Kidney (tissue), 13 donors: ENCODE measurements at regions not wholly inside any gene's neighbourhood (a gene's known extent, or its start where the extent isn't known, plus 50 kb on each side); places are given as distances from the start of the nearest gene placed in this dataset.
A peak's percentile ranks its signal among the peaks of the same experiment; 100 is the strongest.
"Not testable (repeated sequence)": the region's sequence is repeated elsewhere in the genome, so short reads cannot be mapped to it uniquely, and the experiment has no call there.

Experiments
- DNase-seq, 5 donors: peaks; one replicate each; pipeline ENCODE4 v3.0.0-alpha.2; 2013 to 2020
- FAIRE-seq: peaks from 2 replicates; lab custom pipeline; 2012; peaks lifted over from hg19 to GRCh38; lab: Jason Lieb, UNC
- H3K27ac ChIP-seq, 2 donors: one replicate each; pipeline ENCODE4 v1.7.0; 2013; ENCODE audit warnings: low read depth in 2 of 2, low read length in 2 of 2, inconsistent platforms in 1 of 2
- H3K27me3 ChIP-seq: one replicate; pipeline ENCODE4 v1.7.1; 2013; ENCODE audit warnings: low read length, inconsistent platforms; ENCODE audit not compliant: control insufficient read depth, insufficient read depth
- H3K36me3 ChIP-seq, 3 donors: one replicate each; pipeline versions ENCODE4 v1.7.0 to v1.7.1; 2013; ENCODE audit warnings: low read length in 3 of 3, control low read depth in 1 of 3, inconsistent platforms in 1 of 3; ENCODE audit not compliant: insufficient read depth in 3 of 3, control insufficient read depth in 2 of 3
- H3K4me1 ChIP-seq, 3 donors: one replicate each; pipeline versions ENCODE4 v1.7.0 to v1.7.1; 2013; ENCODE audit warnings: low read length in 3 of 3, inconsistent platforms in 1 of 3, low read depth in 1 of 3; ENCODE audit not compliant: control insufficient read depth in 2 of 3, insufficient read depth in 2 of 3
- H3K4me3 ChIP-seq, 3 donors: one replicate each; pipeline versions ENCODE4 v1.7.0 to v1.8.1; 2013; ENCODE audit warnings: low read length in 3 of 3, control low read depth in 1 of 3, inconsistent platforms in 1 of 3
- H3K9ac ChIP-seq, 3 donors: one replicate each; pipeline versions ENCODE4 v1.7.0 to v1.7.1; 2013; ENCODE audit warnings: low read length in 3 of 3, control low read depth in 1 of 3, inconsistent platforms in 1 of 3
- H3K9me3 ChIP-seq, 3 donors: one replicate each; pipeline versions ENCODE4 v1.7.0 to v1.7.1; 2013; ENCODE audit warnings: low read length in 3 of 3, control low read depth in 1 of 3, inconsistent platforms in 1 of 3; ENCODE audit not compliant: control insufficient read depth in 2 of 3, insufficient read depth in 1 of 3
- CTCF ChIP-seq: IDR thresholded peaks from 3 replicates; pipeline ENCODE4 v1.5.1; 2012; ENCODE audit warnings: mild to moderate bottlenecking, moderate library complexity, borderline replicate concordance; ENCODE audit not compliant: insufficient read depth; ENCODE audit errors: extremely low read depth
- intact Hi-C: fragments of 100-400 bp; cut with DNase I; formaldehyde crosslinking; loops from one replicate; pipeline ENCODE4 v1.11.1; 2022
- donor health status: control.
- donor health status: control.
- donor health status: control.
- donor health status: control.
- donor health status: control.
- donor health status: DM: yes; HTN: yes; CAD: no.
- donor health status: Normal renal cell carcinoma (clear cell type).

- no peak for TF ChIP-seq CTCF
- no peak overlapping the region for H3K9ac ChIP-seq
- H3K27me3 ChIP-seq, result peaks cover 2% of the 10 kb centered on the region
- intact Hi-C loops, result no loop called here
- H3K36me3 ChIP-seq, result no peaks in the 10 kb centered on the region
- no peak for FAIRE-seq
- H3K4me3 ChIP-seq, result no peak overlapping the region
- no peaks in the 10 kb centered on the region for H3K9me3 ChIP-seq
- no peak overlapping the region for H3K27ac ChIP-seq
- DNase-seq, result no peak
- peaks cover 0 to 5% (median 0%) of the 10 kb centered on the region in 3 donors for H3K4me1 ChIP-seq
These were observed 132.1 kb downstream of the KCNJ12 start for GRCh38 chr17:21508211-21508610.

- intact Hi-C loops, H3K9me3 ChIP-seq, FAIRE-seq: not testable (repeated sequence)
These were observed 133.2 kb downstream of the KCNJ12 start for GRCh38 chr17:21509356-21509755.

GRCh38 chr17:21510686-21511362, 134.7 kb downstream of the KCNJ12 start:
- peak overlapping the region; percentile 14 to 61 (median 43) for H3K4me3 ChIP-seq
- intact Hi-C loops, result loop anchor here (5.0 to 10.0 kb wide), 2 partner anchors 56 to 384 kb away; partner anchors contain the start of gene DHRS7B
- peaks cover 2% of the 10 kb centered on the region for H3K27me3 ChIP-seq
- no peak for TF ChIP-seq CTCF
- H3K27ac ChIP-seq, result no peak overlapping the region
- DNase-seq (peak in 3 of 5 donors; percentile 18 to 36 (median 27)), FAIRE-seq (no peak)
- peaks cover 0 to 5% (median 0%) of the 10 kb centered on the region in 3 donors for H3K4me1 ChIP-seq
- H3K9me3 ChIP-seq, result no peaks in the 10 kb centered on the region
- H3K9ac ChIP-seq, result peak overlapping the region in 2 of 3 donors; percentile 11 to 62
- no peaks in the 10 kb centered on the region for H3K36me3 ChIP-seq

More at GRCh38 chr17:21509356-21509755, 133.2 kb downstream of the KCNJ12 start:
- not testable (repeated sequence) for H3K9ac ChIP-seq, H3K27ac ChIP-seq, DNase-seq, H3K4me1 ChIP-seq, H3K36me3 ChIP-seq, H3K27me3 ChIP-seq, H3K4me3 ChIP-seq

GRCh38 chr17:21511363-21512195, 135.4 kb downstream of the KCNJ12 start:
- Histone ChIP-seq H3K27me3 (peaks cover 2% of the 10 kb centered on the region), H3K9ac (peak overlapping the region in 2 of 3 donors; percentile 11 to 62), H3K9me3 (no peaks in the 10 kb centered on the region), H3K4me1 (peaks cover 0 to 5% (median 0%) of the 10 kb centered on the region in 3 donors), H3K4me3 (peak overlapping the region; percentile 39 to 61 (median 43)), H3K27ac (no peak overlapping the region), H3K36me3 (no peaks in the 10 kb centered on the region)
- TF ChIP-seq CTCF, result peak; percentile 65
- intact Hi-C loops, result loop anchor here (5.0 to 10.0 kb wide), 2 partner anchors 57 to 384 kb away; partner anchors contain the start of gene DHRS7B
- DNase-seq (peak; percentile 92 to 95 (median 93)), FAIRE-seq (no peak)
